Esophagus squamous epithelium (tissue), 4 donors: ENCODE measurements at regions not wholly inside any gene's neighbourhood (a gene's known extent, or its start where the extent isn't known, plus 50 kb on each side); places are given as distances from the start of the nearest gene placed in this dataset.

Source experiments
- CTCF ChIP-seq, 6 experiments: fragments of 450-650 bp in 4 of 6; fragments of 200-600 bp in 2 of 6; sonication (generic) in 2 of 6; IDR thresholded peaks; one replicate each; pipeline ENCODE4 v1.5.1; 2016 to 2019; ENCODE audit warnings: antibody characterized with exemption in 6 of 6, mild to moderate bottlenecking in 4 of 6, moderate library complexity in 4 of 6
- POLR2A ChIP-seq, 4 donors: fragments of 450-650 bp; IDR thresholded peaks; one replicate each; pipeline ENCODE4 v1.6.1; 2017; ENCODE audit warnings: antibody characterized with exemption in 4 of 4, mild to moderate bottlenecking in 4 of 4, moderate library complexity in 3 of 4

DNA sequence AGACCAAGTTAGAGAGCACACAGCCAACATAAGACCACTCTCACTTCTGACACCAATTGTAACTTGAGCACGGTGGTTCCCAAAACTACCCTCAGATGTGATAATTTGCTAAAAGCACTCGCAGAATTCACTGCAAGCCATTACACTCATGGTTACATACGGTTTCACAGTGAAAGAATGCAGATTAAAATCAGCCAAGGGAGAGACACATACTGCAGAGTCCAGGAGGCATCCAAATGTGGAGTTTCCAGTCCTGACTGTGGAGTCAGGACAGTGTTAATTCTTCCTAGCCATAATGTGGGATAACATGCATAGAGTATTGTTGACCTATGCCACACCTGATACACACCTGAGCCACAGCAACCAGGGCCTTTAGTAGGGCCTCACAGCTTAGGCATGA, 956.4 kb downstream of the NTRK3 start:
- TF ChIP-seq CTCF (IDR thresholded peaks at IDR 0.05) (no peak), POLR2A (IDR thresholded peaks at IDR 0.05) (no peak)
